ENCODE measurements at regions not wholly inside any gene's neighbourhood (a gene's known extent, or its start where the extent isn't known, plus 50 kb on each side); places are given as distances from the start of the nearest gene placed in this dataset.
"Not testable (repeated sequence)": the region's sequence is repeated elsewhere in the genome, so short reads cannot be mapped to it uniquely, and the experiment has no call there.

GRCh38 chr2:237210763-237211162, 125.1 kb downstream of the COPS8 start:
- no peak for TF ChIP-seq CTCF (IDR thresholded peaks at IDR 0.05; ENCODE audit: extremely low read depth, insufficient read depth, missing control alignments)
- in situ Hi-C loops (cut with MboI; ENCODE audit: low pct_unique_long_range_greater_than_20kb, low sequenced_read_pairs, unreplicated experiment): no loop called here
- DNase-seq (ENCODE audit: low spot score): no peak

- DNase-seq (ENCODE audit: low spot score); in situ Hi-C loops (cut with MboI; ENCODE audit: low pct_unique_long_range_greater_than_20kb, low sequenced_read_pairs, unreplicated experiment): not testable (repeated sequence)
Measured at GRCh38 chr2:237212356-237213279, 126.9 kb downstream of the COPS8 start.

- TF ChIP-seq CTCF (IDR thresholded peaks at IDR 0.05; ENCODE audit: extremely low read depth, insufficient read depth, missing control alignments): no peak
- in situ Hi-C loops (cut with MboI; ENCODE audit: low pct_unique_long_range_greater_than_20kb, low sequenced_read_pairs, unreplicated experiment): no loop called here
- DNase-seq (ENCODE audit: low spot score): no peak
Measured at GRCh38 chr2:237213315-237214022, 127.8 kb downstream of the COPS8 start.

- in situ Hi-C loops (cut with MboI; ENCODE audit: low pct_unique_long_range_greater_than_20kb, low sequenced_read_pairs, unreplicated experiment): no loop called here
- no peak for TF ChIP-seq CTCF (IDR thresholded peaks at IDR 0.05; ENCODE audit: extremely low read depth, insufficient read depth, missing control alignments)
- DNase-seq (ENCODE audit: low spot score): no peak
Measured at GRCh38 chr2:237214030-237214675, 128.5 kb downstream of the COPS8 start.

GRCh38 chr2:237214963-237215362, 129.3 kb downstream of the COPS8 start:
- DNase-seq (ENCODE audit: low spot score): no peak
- in situ Hi-C loops (cut with MboI; ENCODE audit: low pct_unique_long_range_greater_than_20kb, low sequenced_read_pairs, unreplicated experiment): no loop called here
- TF ChIP-seq CTCF (IDR thresholded peaks at IDR 0.05; ENCODE audit: extremely low read depth, insufficient read depth, missing control alignments): no peak

GRCh38 chr2:237217995-237218616, 132.4 kb downstream of the COPS8 start:
- DNase-seq (ENCODE audit: low spot score): no peak
- in situ Hi-C loops (cut with MboI; ENCODE audit: low pct_unique_long_range_greater_than_20kb, low sequenced_read_pairs, unreplicated experiment): no loop called here

More at GRCh38 chr2:237217995-237218616, 132.4 kb downstream of the COPS8 start:
- TF ChIP-seq CTCF (IDR thresholded peaks at IDR 0.05; ENCODE audit: extremely low read depth, insufficient read depth, missing control alignments): no peak

Data from GM13977 (cell line).